ENCODE measurements at regions not wholly inside any gene's neighbourhood (a gene's known extent, or its start where the extent isn't known, plus 50 kb on each side); places are given as distances from the start of the nearest gene placed in this dataset.

- no peak for DNase-seq (ENCODE audit: low read depth)
- in situ Hi-C loops (cut with HindIII; ENCODE audit: low sequenced_read_pairs): no loop called here
- H3K4me3 ChIP-seq (ENCODE audit: low read depth, low read length): no peak overlapping the region
- no peak for TF ChIP-seq CTCF (IDR thresholded peaks at IDR 0.05; ENCODE audit: low read depth, low read length, missing control alignments)
Measured at GRCh38 chr10:71024490-71024889, 136.1 kb upstream of the PCBD1 start.

GRCh38 chr10:71025535-71025934 is 137.2 kb upstream of the PCBD1 start:
- in situ Hi-C loops (cut with HindIII; ENCODE audit: low sequenced_read_pairs): no loop called here
- no peak for DNase-seq (ENCODE audit: low read depth)
- H3K4me3 ChIP-seq (ENCODE audit: low read depth, low read length): no peak overlapping the region
- TF ChIP-seq CTCF (IDR thresholded peaks at IDR 0.05; ENCODE audit: low read depth, low read length, missing control alignments): no peak

GRCh38 chr10:71028066-71028465 is 139.7 kb upstream of the PCBD1 start:
- TF ChIP-seq CTCF (IDR thresholded peaks at IDR 0.05; ENCODE audit: low read depth, low read length, missing control alignments): no peak
- in situ Hi-C loops (cut with HindIII; ENCODE audit: low sequenced_read_pairs): no loop called here
- no peak for DNase-seq (ENCODE audit: low read depth)
- no peak overlapping the region for H3K4me3 ChIP-seq (ENCODE audit: low read depth, low read length)

DNA sequence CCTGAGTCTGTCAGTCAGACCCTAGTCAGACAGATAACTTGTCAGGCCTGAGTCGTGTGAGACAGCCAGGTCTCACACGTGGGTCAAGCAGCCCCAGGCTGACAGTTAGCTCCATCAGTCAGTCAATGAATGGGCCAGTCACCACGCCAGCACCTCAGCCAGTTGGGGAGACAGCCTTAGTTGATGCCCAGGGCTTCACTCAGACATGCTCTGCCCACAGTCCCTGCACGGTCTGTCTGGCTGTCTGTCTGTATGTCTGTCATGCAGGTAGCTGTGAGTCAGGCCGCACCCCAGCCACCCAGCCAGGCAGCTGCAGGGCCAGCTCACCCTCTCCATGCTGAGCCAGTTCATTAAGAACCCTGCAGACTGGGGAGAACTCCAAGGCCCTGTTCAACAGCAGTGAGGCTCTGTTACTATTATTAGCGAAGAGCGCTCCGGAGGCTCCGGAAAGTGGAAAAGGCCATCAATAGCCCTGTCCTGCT is 141.1 kb upstream of the PCBD1 start:
- in situ Hi-C loops (cut with HindIII; ENCODE audit: low sequenced_read_pairs): no loop called here
- TF ChIP-seq CTCF (IDR thresholded peaks at IDR 0.05; ENCODE audit: low read depth, low read length, missing control alignments): no peak
- H3K4me3 ChIP-seq (ENCODE audit: low read depth, low read length): no peak overlapping the region
- DNase-seq (ENCODE audit: low read depth): no peak

DNA sequence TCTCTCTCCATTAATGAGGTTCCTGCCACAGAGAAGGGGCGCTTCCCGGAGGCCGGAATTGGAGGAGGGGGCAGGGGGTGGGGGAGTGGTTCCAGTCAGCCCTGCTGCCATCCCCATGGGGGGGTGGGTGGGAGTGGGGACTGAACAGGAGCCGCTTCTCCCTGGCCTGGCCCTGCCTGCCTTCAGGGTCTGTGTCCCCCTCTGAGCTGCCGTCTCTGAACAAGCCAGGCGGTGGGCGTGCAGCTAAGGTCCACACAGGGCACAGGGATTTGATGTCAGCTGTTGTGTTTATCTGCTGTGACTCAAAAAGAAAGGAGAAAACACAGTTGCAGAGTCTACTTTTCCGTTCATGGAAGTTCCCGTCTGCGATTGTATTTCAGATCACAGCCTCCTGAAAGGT is 141.5 kb upstream of the PCBD1 start:
- no peak for TF ChIP-seq CTCF (IDR thresholded peaks at IDR 0.05; ENCODE audit: low read depth, low read length, missing control alignments)
- in situ Hi-C loops (cut with HindIII; ENCODE audit: low sequenced_read_pairs): no loop called here
- no peak overlapping the region for H3K4me3 ChIP-seq (ENCODE audit: low read depth, low read length)
- DNase-seq (ENCODE audit: low read depth): no peak

GRCh38 chr10:71031026-71031425 is 142.7 kb upstream of the PCBD1 start:
- in situ Hi-C loops (cut with HindIII; ENCODE audit: low sequenced_read_pairs): no loop called here
- DNase-seq (ENCODE audit: low read depth): no peak
- TF ChIP-seq CTCF (IDR thresholded peaks at IDR 0.05; ENCODE audit: low read depth, low read length, missing control alignments): no peak
- no peak overlapping the region for H3K4me3 ChIP-seq (ENCODE audit: low read depth, low read length)

DNA sequence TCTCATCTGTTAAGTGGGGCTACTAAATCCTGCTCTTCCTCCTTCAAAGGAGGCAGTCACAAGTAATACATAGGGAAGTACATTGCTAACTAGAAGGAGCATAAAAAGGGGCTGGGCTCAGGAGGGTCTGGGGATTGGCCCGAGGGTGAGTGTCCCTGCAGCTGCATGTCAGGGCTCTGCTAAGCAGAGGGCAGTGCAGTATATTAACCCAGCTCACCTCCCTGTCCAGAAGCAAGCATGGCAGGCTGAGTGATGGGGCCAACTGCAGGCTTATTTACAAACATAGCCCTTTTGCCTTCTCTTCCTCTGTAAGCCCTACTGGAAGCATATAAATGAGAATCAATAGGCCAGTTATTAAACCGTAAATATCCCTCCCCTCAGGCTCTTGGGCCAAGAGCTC is 143.2 kb upstream of the PCBD1 start:
- TF ChIP-seq CTCF (IDR thresholded peaks at IDR 0.05; ENCODE audit: low read depth, low read length, missing control alignments): no peak
- DNase-seq (ENCODE audit: low read depth): no peak
- H3K4me3 ChIP-seq (ENCODE audit: low read depth, low read length): no peak overlapping the region
- in situ Hi-C loops (cut with HindIII; ENCODE audit: low sequenced_read_pairs): no loop called here

Data from astrocyte of the cerebellum (primary cell).